GM21786 (cell line): ENCODE measurements at regions not wholly inside any gene's neighbourhood (a gene's known extent, or its start where the extent isn't known, plus 50 kb on each side); places are given as distances from the start of the nearest gene placed in this dataset.

Experiments
- ATAC-seq: cut with Tn5 transposase; IDR thresholded peaks from one replicate; pipeline ENCODE4 v1.9.1; 2021; ENCODE audit not compliant: unreplicated experiment

GRCh38 chr2:118699447-118700175 is 147.8 kb downstream of the EN1 start:
- no peak for ATAC-seq

- ATAC-seq = no peak
Observed at GRCh38 chr2:118698564-118698963, 148.9 kb downstream of the EN1 start.

DNA sequence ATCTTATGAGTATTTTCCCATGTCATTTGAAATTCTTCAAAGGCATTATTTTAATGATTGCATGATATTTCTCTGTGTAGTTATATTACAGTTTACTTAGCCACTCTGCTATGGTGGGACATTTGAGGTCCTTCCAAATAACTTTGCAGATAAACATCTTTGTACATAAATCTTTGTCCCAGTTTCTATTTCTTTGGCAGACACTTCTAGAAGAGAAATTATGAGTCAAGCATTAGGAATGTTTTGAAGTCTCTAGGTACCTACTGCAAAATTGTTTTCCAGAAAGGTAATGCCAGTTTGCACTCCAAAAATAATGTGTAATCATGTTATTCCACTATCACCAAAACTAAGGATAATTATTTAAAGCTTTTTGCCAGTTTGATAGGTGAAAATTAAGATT is 149.7 kb downstream of the EN1 start:
- ATAC-seq = no peak

- no peak for ATAC-seq
Observed at GRCh38 chr2:118696786-118697465, 150.5 kb downstream of the EN1 start.

- ATAC-seq = no peak
Observed at GRCh38 chr2:118693287-118693822, 154.1 kb downstream of the EN1 start.

DNA sequence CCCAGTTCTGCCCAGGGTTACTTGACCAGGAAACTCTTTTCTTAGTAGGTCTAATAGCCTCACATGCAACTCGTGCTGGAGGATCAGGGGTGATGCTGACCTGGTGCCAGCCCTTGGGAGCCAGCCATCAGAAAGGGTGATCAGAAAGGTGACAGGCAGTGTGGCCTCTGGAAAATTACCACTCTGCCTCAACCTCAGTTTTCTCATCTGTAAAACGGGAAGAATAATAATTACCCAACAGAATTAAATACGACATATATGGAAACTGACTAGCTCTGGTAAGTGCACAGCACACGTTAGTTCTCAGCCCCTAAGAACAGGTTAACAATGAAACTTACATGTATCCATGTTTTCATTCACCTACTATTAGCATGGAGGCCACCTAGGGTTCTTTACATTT is 157.6 kb downstream of the EN1 start:
- ATAC-seq = no peak

DNA sequence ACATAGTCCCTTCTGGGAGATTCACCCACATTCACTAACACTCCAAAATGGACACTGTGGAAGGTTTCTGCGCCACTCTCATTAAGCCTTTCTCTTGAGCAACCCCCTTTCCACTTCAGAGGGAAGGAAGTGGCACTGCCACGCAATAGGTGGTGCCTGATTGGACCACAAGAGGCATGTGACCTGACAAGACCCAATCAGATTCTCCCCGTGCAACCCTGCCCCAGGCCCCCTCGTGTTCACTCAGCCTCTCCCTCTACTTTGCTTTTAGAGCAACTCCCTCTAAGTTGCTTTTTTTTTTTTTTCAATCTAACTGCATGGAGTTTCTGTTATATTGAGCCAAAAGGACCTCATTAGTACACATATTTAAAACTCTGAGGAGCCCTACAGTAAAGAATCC is 158.0 kb downstream of the EN1 start:
- no peak for ATAC-seq

DNA sequence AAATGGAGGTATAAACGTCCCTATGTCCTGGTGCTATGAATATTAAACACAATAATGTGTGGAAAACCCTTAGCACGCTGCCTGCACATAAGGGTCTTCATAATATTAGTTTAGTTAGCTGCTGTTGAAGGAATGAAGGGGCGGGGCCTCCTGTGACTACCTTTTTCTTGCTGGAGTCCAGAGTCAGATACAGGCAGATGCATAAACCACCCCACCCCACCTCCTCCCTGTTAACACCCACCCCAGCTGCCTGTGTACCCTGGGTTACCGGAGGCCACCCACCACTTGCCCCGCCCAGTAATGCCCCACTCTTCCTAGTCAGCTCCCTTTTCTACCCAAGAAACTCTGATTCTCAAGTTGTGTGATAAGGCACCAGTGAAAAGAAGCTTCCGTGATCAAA is 158.4 kb downstream of the EN1 start:
- ATAC-seq = no peak

GRCh38 chr2:118687698-118688097 is 159.8 kb downstream of the EN1 start:
- ATAC-seq = no peak

DNA sequence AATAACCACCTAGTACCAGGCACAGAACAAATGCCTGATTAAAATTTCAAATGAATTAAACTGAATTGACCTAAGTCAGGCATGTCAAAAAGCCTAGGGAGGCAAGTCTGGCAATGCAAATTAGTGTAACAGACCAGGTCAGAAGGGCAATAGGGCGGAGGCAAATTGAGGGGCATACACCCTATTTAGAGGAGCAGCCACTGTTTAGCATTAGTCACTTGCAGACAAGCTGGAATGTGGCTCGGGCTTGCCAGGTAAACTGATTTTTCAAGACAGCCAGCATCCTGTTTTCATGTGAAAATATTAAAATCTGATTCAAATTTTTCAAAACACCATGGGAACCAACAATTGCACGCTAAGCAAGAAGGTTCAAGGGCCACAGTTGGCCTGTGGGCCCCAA is 160.3 kb downstream of the EN1 start:
- no peak for ATAC-seq

GRCh38 chr2:118686346-118686745 is 161.1 kb downstream of the EN1 start:
- ATAC-seq = no peak

DNA sequence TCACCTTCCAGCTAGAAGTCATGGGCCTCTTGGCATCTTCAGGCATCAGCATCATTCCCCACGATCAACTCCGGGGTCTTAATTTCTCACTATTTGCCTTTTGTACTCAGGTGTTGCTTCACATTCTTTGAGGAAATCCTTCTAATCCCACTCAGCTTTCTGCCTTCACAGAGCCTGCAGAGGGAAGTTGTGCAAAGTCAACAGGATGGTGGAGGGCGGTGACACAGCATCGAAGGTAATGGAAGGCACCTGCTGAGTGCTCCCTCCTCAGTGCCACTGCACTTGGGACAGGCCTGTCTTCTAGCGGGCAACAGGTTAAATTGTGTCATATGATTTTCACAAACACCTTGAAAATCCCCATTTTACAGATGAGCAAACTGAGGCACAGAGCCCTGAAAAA is 164.0 kb downstream of the EN1 start:
- no peak for ATAC-seq

DNA sequence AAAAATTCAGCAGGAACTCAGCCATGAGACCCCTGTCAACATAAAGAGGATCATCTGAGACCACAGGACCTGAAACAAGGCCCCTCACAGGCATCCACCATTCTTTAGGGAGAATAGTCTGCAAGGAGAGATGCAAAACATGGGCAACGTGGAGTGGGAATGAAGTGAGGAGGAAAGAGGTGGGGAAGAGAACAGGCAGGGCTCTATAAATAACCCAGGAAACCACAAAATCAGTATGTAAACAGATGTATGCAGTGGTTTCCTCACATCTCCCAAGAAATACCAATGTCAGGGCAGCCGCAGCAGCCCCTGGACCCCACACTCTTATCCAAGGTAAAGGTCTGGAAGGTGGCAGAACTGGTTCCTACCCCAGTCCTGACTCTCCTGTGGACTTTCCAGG is 168.5 kb downstream of the EN1 start:
- no peak for ATAC-seq

DNA sequence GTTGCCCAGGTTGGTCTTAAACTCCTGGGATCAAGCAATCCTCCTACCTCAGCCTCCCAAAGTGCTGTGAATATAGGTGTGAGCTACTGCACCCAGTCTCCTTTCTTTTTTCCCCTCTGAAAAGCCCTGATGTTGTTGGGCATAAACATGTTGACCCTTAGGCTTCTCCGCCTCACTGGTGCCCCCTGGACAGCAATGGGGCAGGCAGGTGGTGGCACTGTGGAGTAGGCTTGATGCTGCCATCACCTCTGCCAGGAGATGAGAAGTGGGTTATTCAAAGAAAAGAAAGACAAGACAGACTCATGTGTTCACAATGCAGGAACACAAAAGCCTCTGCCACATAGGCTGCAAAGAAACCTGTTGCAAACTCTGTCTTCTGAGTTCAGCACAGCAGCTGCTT is 169.9 kb downstream of the EN1 start:
- ATAC-seq = no peak

- no peak for ATAC-seq
Observed at GRCh38 chr2:118675531-118675930, 171.9 kb downstream of the EN1 start.

DNA sequence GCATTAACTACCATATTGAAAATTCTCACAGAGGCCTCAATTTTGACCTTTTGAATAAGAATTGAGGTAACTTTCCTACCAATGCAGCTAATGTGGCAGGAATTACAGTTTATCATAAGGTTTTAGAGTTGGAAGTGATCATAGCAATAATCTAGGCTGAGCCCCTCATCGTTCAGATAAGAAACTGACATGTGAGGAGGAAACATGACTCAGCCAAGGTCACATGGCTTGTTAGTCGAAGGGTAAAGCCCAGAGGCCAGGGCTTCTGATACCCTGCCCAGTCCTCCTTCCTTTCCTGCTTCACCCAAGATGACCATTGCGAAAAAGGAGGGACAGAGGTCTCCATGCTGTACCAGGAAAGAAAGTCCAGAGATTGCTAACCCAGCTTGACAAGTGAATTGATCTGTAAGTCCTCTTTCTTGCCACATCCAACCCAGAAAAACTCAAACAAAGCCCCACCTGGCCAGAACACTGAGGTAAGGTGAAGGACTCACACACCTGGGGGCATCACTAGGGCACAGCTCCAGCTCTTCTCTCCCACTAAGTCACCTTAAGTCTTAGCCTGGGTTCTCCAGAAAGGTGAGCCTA is 174.8 kb downstream of the EN1 start:
- ATAC-seq = no peak

DNA sequence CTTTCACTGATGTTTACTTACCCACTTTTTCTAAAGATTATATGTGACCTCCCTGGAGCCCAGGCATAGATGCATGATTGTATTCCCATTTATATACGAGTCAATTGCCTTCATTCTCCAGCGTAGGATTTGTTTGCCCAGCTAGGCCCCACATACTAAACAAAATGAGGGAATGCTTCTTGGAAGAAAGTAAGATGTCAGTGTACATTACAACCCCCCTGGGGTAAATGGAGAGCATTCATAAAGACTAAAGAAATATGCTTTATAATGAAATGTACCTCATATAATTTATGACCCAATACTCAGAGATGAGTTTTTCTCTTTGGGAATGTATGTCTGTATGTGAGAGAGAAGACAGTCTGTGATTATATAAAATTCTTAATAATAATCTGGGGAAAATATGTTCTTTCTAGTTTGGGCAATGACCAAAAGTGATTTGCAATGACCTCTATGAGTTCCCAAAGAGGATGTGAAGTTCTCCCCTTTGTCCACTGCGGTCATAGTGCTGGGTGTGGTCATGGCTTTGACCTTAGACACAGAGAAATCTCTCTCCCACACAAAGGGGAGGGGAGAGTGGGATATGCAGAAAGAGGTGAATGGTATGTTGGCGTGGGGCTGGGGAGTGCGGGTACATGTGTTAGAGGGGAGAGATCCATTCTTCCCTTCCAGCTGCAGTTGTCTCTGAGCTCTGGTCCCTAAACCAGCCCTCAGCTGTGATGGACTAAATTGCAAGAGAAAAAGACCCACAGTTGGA is 175.6 kb downstream of the EN1 start:
- ATAC-seq = no peak

GRCh38 chr2:118670838-118671237 is 176.6 kb downstream of the EN1 start:
- no peak for ATAC-seq

DNA sequence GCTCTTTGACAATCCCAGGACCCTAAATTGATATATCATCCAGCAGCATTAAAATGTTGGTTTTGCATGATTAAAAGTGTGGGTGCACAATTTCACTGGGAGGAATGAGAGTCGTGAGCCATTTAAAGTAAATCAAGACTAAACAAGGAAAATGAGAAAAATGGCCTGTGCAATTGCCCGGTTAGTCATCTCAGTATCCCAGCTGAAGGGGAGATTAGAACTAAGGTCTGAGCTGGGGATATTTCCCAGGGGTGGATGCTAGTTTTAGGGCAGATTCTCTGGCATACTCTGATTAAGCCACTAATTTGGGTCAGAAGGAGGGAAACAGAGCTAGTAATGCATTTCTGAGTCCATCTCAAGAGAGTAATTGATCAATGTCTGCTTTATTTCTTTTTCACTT is 177.2 kb downstream of the EN1 start:
- no peak for ATAC-seq

DNA sequence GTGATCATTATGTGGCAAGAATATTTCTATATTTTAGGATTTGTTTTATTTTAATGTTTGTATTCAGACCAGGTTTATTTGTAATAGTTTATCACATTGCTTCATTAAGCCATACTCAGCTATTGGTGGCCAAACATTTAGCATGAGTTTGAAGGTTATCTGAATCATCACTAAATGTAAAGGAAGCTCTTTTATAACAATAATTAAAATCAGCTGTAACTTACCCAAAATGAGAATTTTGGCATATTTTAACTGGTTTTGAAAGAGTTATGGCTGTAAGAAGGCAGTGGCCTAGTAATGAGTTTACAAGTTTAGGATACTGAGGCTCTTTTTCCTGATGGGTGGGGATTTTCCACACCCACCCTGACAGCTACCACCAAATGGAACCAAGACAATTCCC is 177.8 kb downstream of the EN1 start:
- ATAC-seq = no peak
